Hippocampal formation (tissue), 2 donors: ENCODE measurements at regions not wholly inside any gene's neighbourhood (a gene's known extent, or its start where the extent isn't known, plus 50 kb on each side); places are given as distances from the start of the nearest gene placed in this dataset.

Source experiments
- DNase-seq, 2 donors: peaks; one replicate each; lab custom pipeline; 2025; lab: John Stamatoyannopoulos, UW

GRCh38 chr16:74232806-74233465 lies 63.7 kb upstream of the PSMD7 start:
- no peak for DNase-seq

GRCh38 chr16:74230126-74230525 lies 66.5 kb upstream of the PSMD7 start:
- DNase-seq: no peak

DNA sequence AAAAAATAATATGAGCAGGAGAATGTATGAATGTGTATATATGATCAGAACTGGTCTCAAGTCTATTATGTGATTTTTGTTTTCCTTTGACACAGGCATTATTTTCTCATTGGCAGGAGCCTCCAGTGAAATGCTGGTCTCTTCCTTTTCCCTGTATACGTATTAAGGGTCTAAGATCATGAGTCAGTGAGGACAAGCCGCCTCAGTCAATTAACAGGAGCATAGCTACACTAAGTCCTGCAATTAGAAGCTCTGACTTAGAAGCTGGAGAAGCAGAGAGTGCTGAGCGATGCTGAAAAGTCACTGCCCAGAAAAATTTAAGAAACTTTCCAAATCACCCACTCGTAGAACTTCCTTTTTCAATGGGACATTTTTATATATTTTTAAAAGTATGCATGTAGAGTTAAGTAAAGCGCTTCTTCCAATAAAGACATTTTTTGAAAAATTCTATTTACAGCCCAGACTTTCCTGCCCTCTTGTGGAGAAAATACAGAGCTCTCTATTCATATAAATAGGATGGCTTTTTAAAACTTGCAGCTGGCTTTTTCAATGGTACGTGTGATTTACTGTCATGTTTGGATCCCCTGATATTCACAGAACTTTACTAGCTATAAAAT lies 70.2 kb upstream of the PSMD7 start:
- peak in 1 of 2 donors; percentile 34 for DNase-seq

DNA sequence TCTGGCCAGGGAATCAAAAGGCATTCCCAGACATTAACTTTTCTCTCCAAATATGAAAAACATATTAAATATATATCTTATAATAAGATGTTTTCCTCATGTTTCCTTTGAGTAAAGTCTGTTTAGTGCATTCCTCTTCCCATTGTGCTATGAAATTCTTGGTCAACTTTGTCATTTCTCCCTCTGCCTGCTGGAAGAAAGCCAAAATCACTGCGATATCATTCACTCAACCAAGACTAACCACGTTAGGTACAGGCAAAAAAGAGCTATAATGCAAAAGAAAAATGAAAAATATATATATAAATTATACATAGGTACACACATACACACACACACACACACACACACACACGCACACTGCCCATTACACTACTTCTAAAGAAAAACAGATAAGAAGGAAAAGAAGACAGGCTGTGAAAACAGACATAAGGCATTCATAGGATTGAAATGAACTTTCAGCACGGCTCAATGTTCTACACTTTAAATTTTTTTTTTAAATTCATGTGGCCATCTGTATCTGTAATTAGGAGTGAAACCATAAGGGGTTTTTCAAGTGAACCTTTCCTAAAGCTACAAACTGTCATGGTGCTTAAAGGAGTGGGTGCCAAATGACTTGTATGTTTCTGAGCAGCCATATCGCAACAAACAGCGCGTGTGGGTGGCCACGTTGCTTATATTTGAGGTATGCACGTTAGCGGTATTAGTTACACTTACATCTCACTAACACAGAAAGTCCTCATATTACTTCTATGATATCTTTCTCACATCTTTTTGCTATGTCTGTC lies 71.6 kb upstream of the PSMD7 start:
- DNase-seq: no peak

GRCh38 chr16:74221828-74222227 lies 74.8 kb upstream of the PSMD7 start:
- no peak for DNase-seq

GRCh38 chr16:74219706-74220105 lies 76.9 kb upstream of the PSMD7 start:
- DNase-seq: no peak

GRCh38 chr16:74218871-74219270 lies 77.7 kb upstream of the PSMD7 start:
- DNase-seq: no peak

- DNase-seq: no peak
Observed at GRCh38 chr16:74216319-74216718, 80.3 kb upstream of the PSMD7 start.

DNA sequence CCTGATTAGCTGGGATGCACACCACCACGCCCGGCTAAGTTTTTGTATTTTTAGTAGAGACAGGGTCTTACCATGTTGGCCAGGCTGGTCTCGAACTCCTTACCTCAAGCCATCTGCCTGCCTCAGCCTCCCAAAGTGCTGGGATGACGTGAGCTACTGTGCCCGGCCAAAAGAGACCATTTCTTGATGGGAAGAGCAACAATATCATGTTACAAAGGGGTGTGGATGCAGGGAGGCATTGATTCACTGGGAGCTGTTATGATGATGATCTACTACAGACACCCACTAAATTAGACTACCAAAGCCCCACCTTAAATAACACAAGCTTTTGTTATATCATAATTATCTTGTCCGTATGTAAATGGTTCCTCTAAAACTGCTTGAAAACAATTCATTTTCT lies 81.4 kb upstream of the PSMD7 start:
- no peak for DNase-seq

DNA sequence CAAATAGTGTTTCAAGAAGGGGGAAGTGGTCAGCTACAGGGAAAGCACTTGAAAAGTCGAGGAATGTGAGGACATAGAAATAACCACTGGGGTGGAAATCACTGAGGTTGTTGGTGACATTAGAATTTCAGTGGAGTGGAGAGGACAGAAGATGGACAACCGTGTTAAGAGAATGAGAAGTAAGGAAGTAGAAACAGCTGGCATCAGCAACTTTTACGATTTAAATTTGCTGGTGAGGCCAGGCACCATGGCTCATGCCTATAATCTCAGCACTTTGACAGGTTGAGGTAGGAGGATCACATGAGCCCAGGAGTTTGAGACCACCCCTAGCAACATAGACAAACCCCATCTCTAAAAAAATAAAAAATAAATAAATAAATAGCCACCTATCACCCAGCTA lies 83.2 kb upstream of the PSMD7 start:
- DNase-seq: no peak

GRCh38 chr16:74210245-74210644 lies 86.4 kb upstream of the PSMD7 start:
- DNase-seq: no peak

DNA sequence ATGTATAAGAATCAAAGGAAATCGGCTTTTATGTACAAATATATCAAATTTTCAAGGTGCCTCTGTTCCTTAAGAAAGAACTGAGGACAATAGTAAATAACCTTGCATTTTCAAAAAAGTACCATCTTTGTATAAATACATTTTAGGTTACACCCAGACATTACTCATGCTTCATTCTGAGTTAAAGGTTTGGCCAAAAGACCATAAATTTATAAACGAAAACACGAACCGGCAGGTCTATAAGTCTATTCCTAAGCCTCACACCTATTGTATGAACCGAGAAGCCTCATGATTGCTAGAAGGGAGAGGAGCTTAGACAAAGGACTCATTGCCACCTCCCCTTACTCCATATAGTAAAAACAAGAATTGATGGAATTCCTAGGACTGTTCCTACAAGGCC lies 94.6 kb upstream of the PSMD7 start:
- no peak for DNase-seq

GRCh38 chr16:74201576-74201975 lies 95.0 kb upstream of the PSMD7 start:
- DNase-seq: no peak

DNA sequence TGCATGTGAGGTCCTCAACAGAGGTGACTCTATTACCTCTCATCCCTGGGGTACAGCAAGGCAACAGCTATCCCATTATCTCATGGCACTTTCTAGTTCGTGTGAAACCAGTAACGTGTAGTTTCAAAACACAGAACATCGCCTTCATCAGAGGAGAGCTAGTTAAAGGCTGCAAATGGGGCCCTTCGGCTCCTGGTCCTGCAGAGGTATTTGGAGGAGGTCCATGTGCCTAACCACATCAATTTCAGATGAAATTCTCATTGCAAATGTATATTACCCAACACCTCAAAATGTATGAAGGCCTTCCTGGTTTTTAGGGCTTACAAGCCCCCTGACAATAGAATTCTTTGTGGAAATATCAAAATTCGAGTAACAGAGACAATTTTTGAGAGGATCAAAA lies 95.7 kb upstream of the PSMD7 start:
- no peak for DNase-seq

DNA sequence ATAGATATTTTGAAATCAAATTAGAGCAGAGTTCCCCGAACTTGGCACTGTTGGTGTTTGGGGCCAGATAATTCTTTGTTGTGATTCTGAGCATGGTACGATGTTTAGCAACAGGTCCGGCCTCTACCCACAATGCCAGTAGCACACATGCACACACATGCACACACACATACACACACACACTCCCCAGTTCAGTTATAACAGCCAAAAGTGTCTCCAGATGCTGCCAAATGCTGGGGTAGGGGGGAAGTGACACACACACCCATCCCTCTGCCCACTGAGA lies 96.8 kb upstream of the PSMD7 start:
- no peak for DNase-seq

- no peak for DNase-seq
Observed at GRCh38 chr16:74199066-74199841, 97.4 kb upstream of the PSMD7 start.

GRCh38 chr16:74192281-74192797 lies 104.3 kb upstream of the PSMD7 start:
- no peak for DNase-seq

DNA sequence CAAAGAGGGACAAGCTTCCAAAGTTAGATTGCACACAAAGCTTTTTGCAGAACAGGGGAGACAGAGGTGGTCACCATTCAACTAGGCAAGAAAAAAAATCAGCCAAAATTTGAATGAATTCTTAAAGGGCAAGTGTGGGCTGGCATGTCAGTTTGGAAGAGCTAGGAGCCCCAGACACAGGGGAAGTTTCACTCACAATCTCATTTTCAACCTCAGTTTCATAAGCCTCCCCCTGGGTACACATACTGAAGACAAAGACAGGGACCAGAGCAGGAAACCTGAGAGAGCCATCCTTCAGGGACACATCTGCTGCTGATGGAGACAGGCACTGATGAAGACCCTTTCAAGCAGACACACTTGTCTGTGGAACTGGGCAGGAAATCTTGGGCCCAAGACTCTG lies 106.3 kb upstream of the PSMD7 start:
- DNase-seq: no peak

DNA sequence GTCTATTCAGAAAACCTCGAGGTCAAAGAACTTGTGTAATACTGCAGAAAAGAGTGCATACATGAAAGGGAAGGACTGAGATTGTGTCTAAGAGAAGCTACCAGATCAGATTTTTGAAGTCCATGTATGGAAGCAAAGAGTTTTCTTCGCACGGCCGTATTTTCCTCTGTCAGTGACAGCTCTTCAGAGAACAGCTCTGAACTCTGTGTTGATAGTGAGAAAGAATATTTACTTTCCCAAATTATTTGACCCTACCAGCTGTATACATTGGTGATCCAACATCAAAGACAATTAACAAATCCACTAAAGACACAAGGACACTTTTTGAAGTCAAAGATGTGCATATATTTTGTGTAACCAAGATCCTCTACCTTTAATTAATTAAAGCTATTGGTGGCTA lies 107.8 kb upstream of the PSMD7 start:
- no peak for DNase-seq

GRCh38 chr16:74186561-74186971 lies 110.0 kb upstream of the PSMD7 start:
- DNase-seq: no peak

DNA sequence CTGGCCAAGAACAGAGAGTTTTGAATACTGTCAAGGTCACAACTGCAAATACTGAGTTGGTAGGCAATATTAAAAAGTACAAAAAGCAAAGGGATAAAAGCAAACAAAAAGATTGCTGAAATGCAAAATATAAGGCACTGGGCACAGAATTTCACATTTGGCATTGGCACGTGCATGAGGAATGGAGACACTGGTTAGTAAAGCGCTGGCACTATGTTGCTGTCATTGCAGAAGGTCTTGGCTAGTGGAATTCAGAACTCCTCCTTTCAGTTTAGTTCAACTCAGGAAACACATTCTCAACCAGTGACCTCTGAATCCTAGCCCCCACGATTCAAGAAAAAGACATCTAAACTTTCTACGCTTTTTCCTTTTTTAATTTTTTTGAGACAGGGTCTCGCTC lies 111.8 kb upstream of the PSMD7 start:
- DNase-seq: no peak

DNA sequence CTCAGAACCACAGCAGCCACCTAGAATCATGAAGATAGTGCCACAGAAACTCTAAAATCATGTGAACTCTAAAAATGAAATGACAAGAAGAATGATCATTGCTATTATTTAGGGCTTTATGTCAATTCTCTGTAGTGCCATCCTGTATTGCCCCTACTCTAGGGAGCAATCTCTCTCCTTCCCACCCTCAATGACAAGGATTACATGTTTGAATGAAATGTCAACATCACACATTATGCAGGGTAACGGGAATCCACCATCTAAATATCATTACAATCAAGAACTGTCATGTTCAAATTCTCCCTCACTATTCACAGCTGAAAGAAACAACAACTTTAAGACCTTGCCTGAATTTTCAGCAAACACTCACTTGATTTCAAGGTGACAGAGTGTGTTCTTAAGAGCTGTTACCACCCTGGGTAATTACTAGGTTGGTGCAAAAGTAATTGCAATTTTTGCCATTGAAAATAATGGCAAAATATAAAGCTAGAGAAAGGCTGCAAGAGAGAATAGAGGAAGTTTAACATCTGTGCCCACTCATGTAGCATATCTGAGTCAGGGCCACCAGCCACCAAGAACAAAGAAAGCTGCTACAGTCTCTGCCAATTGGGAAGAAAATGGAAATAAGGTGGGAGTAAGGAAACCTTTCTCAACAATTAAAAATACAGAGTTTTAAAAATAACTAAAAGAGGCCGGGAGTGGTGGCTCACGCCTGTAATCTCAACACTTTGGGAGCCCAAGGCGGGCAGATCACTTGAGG lies 112.8 kb upstream of the PSMD7 start:
- no peak for DNase-seq
